Keratinocyte (primary cell): ENCODE measurements at regions not wholly inside any gene's neighbourhood (a gene's known extent, or its start where the extent isn't known, plus 50 kb on each side); places are given as distances from the start of the nearest gene placed in this dataset.
"Not testable (repeated sequence)": the region's sequence is repeated elsewhere in the genome, so short reads cannot be mapped to it uniquely, and the experiment has no call there.

Source experiments
- DNase-seq: peaks from one replicate; pipeline ENCODE4 v3.0.0-alpha.2; 2011; ENCODE audit warnings: low read depth, missing footprints, low spot score
- FAIRE-seq: peaks from 2 replicates; lab custom pipeline; 2011; peaks lifted over from hg19 to GRCh38; lab: Jason Lieb, UNC
- H2AFZ ChIP-seq: 2 replicates; pipeline ENCODE4 v1.6.0; 2012; ENCODE audit warnings: low read length, control low read depth, inconsistent platforms; ENCODE audit not compliant: control insufficient read depth
- H3K27ac ChIP-seq: 2 replicates; pipeline ENCODE4 v1.5.1; 2011; ENCODE audit warnings: low read length; ENCODE audit not compliant: control insufficient read depth, insufficient read depth
- H3K27me3 ChIP-seq: 3 replicates; pipeline ENCODE4 v1.6.0; 2011; ENCODE audit warnings: low read length; ENCODE audit not compliant: control insufficient read depth, insufficient read depth; ENCODE audit errors: extremely low read depth
- H3K36me3 ChIP-seq, 2 experiments: 2 replicates in 1 of 2; 3 replicates in 1 of 2; pipeline ENCODE4 v1.5.1; 2011; ENCODE audit warnings: low read length in 2 of 2, mild to moderate bottlenecking in 1 of 2; ENCODE audit not compliant: control insufficient read depth in 2 of 2, insufficient read depth in 2 of 2; ENCODE audit errors: extremely low read depth in 1 of 2
- H3K4me1 ChIP-seq: 3 replicates; pipeline ENCODE4 v1.5.1; 2011; ENCODE audit warnings: low read length; ENCODE audit not compliant: control insufficient read depth, insufficient read depth; ENCODE audit errors: extremely low read depth
- H3K4me2 ChIP-seq: 3 replicates; pipeline ENCODE4 v1.6.0; 2011; ENCODE audit warnings: low read depth, low read length; ENCODE audit not compliant: control insufficient read depth, insufficient read depth; ENCODE audit errors: extremely low read depth
- H3K4me3 ChIP-seq, 3 experiments: fragments of 200-600 bp in 1 of 3; sonication (generic) in 1 of 3; 2 replicates in 2 of 3; 3 replicates in 1 of 3; pipeline ENCODE4 v1.5.1; 2011 to 2016; ENCODE audit warnings: low read length in 3 of 3, mild to moderate bottlenecking in 3 of 3, control low read depth in 2 of 3, inconsistent platforms in 1 of 3, low read depth in 1 of 3, mixed read lengths in 1 of 3, mixed run types in 1 of 3, moderate library complexity in 1 of 3; ENCODE audit not compliant: control insufficient read depth in 2 of 3, insufficient read depth in 2 of 3; ENCODE audit errors: extremely low read depth in 1 of 3
- H3K79me2 ChIP-seq: 2 replicates; pipeline ENCODE4 v1.6.0; 2012; ENCODE audit warnings: low read length; ENCODE audit not compliant: control insufficient read depth, insufficient read depth
- H3K9ac ChIP-seq: 3 replicates; pipeline ENCODE4 v1.6.0; 2011; ENCODE audit warnings: low read length; ENCODE audit not compliant: control insufficient read depth, insufficient read depth; ENCODE audit errors: extremely low read depth
- H3K9me1 ChIP-seq: 3 replicates; pipeline ENCODE4 v1.6.0; 2011; ENCODE audit warnings: low read length; ENCODE audit not compliant: control insufficient read depth, insufficient read depth; ENCODE audit errors: extremely low read depth
- H3K9me3 ChIP-seq: 2 replicates; pipeline ENCODE4 v1.5.1; 2012; ENCODE audit warnings: low read depth, low read length; ENCODE audit not compliant: control insufficient read depth
- H4K20me1 ChIP-seq: 3 replicates; pipeline ENCODE4 v1.6.0; 2011; ENCODE audit warnings: low read length; ENCODE audit not compliant: control insufficient read depth, insufficient read depth; ENCODE audit errors: extremely low read depth
- CTCF ChIP-seq, 3 experiments: IDR thresholded peaks in 1 of 3; conservative IDR thresholded peaks in 1 of 3; optimal IDR thresholded peaks in 1 of 3; 2 replicates in 2 of 3; 3 replicates in 1 of 3; pipeline versions ENCODE3 to v1.5.1; 2011; ENCODE audit warnings: low read length in 3 of 3, mild to moderate bottlenecking in 3 of 3, moderate library complexity in 2 of 3, control low read depth in 1 of 3, inconsistent platforms in 1 of 3; ENCODE audit not compliant: insufficient read depth in 2 of 3; ENCODE audit errors: extremely low read depth in 1 of 3
- EZH2 ChIP-seq: IDR thresholded peaks from one replicate; pipeline ENCODE4 v1.6.1; 2012; ENCODE audit warnings: inconsistent platforms, mild to moderate bottlenecking, low read length, moderate library complexity
- dilution Hi-C: fragments of 300-500 bp; cut with MboI; formaldehyde crosslinking; loops from one replicate; pipeline ENCODE4 v1.7.0; 2020; ENCODE audit warnings: low sequenced_read_pairs; ENCODE audit not compliant: extremely low pct_ligation_motif_present

GRCh38 chr10:23512355-23513058 is 73.6 kb downstream of the OTUD1 start:
- FAIRE-seq (no peak), DNase-seq (no peak)
- no peaks in the 10 kb centered on the region for H3K36me3 ChIP-seq
- no peaks in the 10 kb centered on the region for H4K20me1 ChIP-seq
- no peak overlapping the region for H3K9ac ChIP-seq
- no peaks in the 10 kb centered on the region for H3K9me1 ChIP-seq
- no peak overlapping the region for H3K4me2 ChIP-seq
- TF ChIP-seq EZH2, result no peak
- TF ChIP-seq CTCF (optimal IDR thresholded peaks at IDR 0.05 in 1 of 3, IDR thresholded peaks at IDR 0.05 in 1 of 3, conservative IDR thresholded peaks at IDR 0.05 in 1 of 3; ENCODE audit: extremely low read depth in 1 of 3, insufficient read depth in 2 of 3, low read length in 3 of 3), result no peak
- no peaks in the 10 kb centered on the region for H3K79me2 ChIP-seq
- dilution Hi-C loops, result no loop called here
- no peak overlapping the region for H2AFZ ChIP-seq
- H3K27ac ChIP-seq, result no peak overlapping the region
- peaks cover 6% of the 10 kb centered on the region for H3K4me1 ChIP-seq
- H3K4me3 ChIP-seq, result no peak overlapping the region
- H3K9me3 ChIP-seq, result no peaks in the 10 kb centered on the region
- peaks cover 8% of the 10 kb centered on the region for H3K27me3 ChIP-seq

- H3K4me2 ChIP-seq, dilution Hi-C loops, H3K27me3 ChIP-seq, H3K27ac ChIP-seq, FAIRE-seq, DNase-seq, H3K4me1 ChIP-seq, H3K4me3 ChIP-seq, H3K79me2 ChIP-seq, H2AFZ ChIP-seq, H3K9ac ChIP-seq, H4K20me1 ChIP-seq, H3K9me1 ChIP-seq, H3K9me3 ChIP-seq, H3K36me3 ChIP-seq: not testable (repeated sequence)
These were observed 74.7 kb downstream of the OTUD1 start for GRCh38 chr10:23513621-23514020.

- Histone ChIP-seq H3K9me3 (no peaks in the 10 kb centered on the region), H3K4me3 (no peak overlapping the region), H3K9ac (no peak overlapping the region), H4K20me1 (no peaks in the 10 kb centered on the region), H3K4me2 (no peak overlapping the region), H2AFZ (no peak overlapping the region), H3K4me1 (peaks cover 6% of the 10 kb centered on the region), H3K27me3 (peaks cover 8% of the 10 kb centered on the region), H3K36me3 (no peaks in the 10 kb centered on the region), H3K9me1 (no peaks in the 10 kb centered on the region), H3K27ac (no peak overlapping the region), H3K79me2 (no peaks in the 10 kb centered on the region)
- dilution Hi-C loops, result no loop called here
- no peak for DNase-seq
- TF ChIP-seq EZH2, result no peak
- TF ChIP-seq CTCF (optimal IDR thresholded peaks at IDR 0.05 in 1 of 3, IDR thresholded peaks at IDR 0.05 in 1 of 3, conservative IDR thresholded peaks at IDR 0.05 in 1 of 3; ENCODE audit: extremely low read depth in 1 of 3, insufficient read depth in 2 of 3, low read length in 3 of 3), result no peak
- no peak for FAIRE-seq
These were observed 75.4 kb downstream of the OTUD1 start for GRCh38 chr10:23514321-23514720.
